ENCODE measurements at regions not wholly inside any gene's neighbourhood (a gene's known extent, or its start where the extent isn't known, plus 50 kb on each side); places are given as distances from the start of the nearest gene placed in this dataset.

DNA sequence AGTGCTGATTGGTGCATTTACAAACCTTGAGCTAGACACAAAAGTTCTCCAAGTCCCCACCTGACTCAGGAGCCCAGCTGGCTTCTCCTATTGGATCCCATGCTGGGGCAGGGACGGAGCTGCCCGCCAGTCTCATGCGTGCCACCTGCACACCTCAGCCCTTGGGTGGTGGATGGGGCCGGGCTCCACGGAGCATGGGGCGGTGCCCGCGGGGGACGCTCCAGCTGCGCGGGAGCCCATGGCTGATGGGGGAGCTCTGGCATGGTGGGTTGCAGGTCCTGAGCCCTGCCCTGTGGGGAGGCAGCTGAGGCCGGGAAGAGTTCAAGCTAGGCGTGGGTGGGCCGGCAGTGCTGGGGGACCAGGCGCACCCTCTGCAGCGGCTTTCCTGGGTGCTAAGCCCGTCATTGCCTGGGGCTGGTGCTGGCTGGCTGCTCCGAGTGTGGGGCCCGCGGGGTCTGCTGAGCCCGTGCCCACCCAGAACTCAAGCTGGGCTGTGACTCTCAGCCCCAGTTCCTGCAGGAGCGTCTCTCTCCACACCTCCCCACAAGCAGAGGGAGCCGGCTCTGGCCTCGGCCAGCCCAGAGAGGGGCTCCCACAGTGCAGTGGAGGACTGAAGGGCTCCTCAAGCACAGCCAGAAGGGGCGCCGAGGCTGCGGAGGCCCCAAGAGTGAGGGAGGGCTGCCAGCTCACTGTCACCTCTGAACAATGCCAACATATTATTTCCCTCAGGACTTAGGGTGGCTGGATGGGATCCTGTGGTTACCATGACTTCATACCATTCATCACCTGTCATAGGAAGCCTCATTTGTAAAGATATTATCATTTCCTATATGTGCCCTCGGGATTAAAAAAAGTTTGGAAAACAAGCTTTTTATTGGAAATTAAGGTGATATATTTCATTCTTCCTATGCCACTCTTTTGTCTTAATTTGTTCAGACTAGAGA, 688.7 kb downstream of the ETS1 start:
- Mint-ChIP-seq H3K4me1 (ENCODE audit: unreplicated experiment) (no peaks in the 10 kb centered on the region), H3K4me3 (ENCODE audit: unreplicated experiment) (no peak overlapping the region), H3K27me3 (ENCODE audit: unreplicated experiment) (no peaks in the 10 kb centered on the region), H3K9me3 (ENCODE audit: unreplicated experiment) (peaks cover 4% of the 10 kb centered on the region), H3K27ac (ENCODE audit: unreplicated experiment) (no peak overlapping the region), H3K36me3 (ENCODE audit: low read depth, unreplicated experiment) (peaks cover 4% of the 10 kb centered on the region)
- TF ChIP-seq, protein P1, sequence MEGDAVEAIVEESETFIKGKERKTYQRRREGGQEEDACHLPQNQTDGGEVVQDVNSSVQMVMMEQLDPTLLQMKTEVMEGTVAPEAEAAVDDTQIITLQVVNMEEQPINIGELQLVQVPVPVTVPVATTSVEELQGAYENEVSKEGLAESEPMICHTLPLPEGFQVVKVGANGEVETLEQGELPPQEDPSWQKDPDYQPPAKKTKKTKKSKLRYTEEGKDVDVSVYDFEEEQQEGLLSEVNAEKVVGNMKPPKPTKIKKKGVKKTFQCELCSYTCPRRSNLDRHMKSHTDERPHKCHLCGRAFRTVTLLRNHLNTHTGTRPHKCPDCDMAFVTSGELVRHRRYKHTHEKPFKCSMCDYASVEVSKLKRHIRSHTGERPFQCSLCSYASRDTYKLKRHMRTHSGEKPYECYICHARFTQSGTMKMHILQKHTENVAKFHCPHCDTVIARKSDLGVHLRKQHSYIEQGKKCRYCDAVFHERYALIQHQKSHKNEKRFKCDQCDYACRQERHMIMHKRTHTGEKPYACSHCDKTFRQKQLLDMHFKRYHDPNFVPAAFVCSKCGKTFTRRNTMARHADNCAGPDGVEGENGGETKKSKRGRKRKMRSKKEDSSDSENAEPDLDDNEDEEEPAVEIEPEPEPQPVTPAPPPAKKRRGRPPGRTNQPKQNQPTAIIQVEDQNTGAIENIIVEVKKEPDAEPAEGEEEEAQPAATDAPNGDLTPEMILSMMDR (IDR thresholded peaks at IDR 0.05; ENCODE audit: unreplicated experiment), result no peak
- DNase-seq (ENCODE audit: low spot score), result no peak

DNA sequence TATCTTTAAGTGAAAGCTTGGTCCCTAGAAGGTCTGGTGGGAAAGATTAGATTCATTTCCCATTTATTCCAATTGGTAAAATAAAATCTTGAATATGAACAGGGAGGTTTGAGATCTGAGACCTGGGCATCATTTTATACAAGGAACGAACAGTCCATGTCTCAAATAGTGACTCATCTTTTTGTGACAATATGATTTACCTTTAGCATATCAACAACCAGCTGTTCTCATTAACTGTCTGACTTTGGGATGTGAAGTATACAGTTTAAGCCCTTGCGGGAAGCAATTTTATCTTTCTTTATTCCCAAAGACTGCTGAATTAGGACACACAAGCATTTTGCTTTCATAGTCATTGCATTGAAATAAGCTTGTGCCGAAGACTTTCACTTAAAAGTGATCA, 691.6 kb downstream of the ETS1 start:
- H3K4me1 Mint-ChIP-seq (ENCODE audit: unreplicated experiment), result no peaks in the 10 kb centered on the region
- TF ChIP-seq, protein P1 (IDR thresholded peaks at IDR 0.05; ENCODE audit: unreplicated experiment), result no peak

GRCh38 chr11:127894316-127894715, 693.0 kb downstream of the ETS1 start:
- Mint-ChIP-seq H3K27me3 (ENCODE audit: unreplicated experiment) (no peaks in the 10 kb centered on the region), H3K27ac (ENCODE audit: unreplicated experiment) (no peak overlapping the region), H3K36me3 (ENCODE audit: low read depth, unreplicated experiment) (peaks cover 2% of the 10 kb centered on the region), H3K4me3 (ENCODE audit: unreplicated experiment) (no peak overlapping the region), H3K9me3 (ENCODE audit: unreplicated experiment) (peaks cover 2% of the 10 kb centered on the region), H3K4me1 (ENCODE audit: unreplicated experiment) (no peaks in the 10 kb centered on the region)
- DNase-seq (ENCODE audit: low spot score), result no peak
- TF ChIP-seq, protein P1 (IDR thresholded peaks at IDR 0.05; ENCODE audit: unreplicated experiment), result no peak

More for the DNA sequence above, 691.6 kb downstream of the ETS1 start:
- H3K4me3 Mint-ChIP-seq (ENCODE audit: unreplicated experiment), result no peak overlapping the region
- no peaks in the 10 kb centered on the region for H3K27me3 Mint-ChIP-seq (ENCODE audit: unreplicated experiment)
- H3K27ac Mint-ChIP-seq (ENCODE audit: unreplicated experiment), result no peak overlapping the region
- H3K9me3 Mint-ChIP-seq (ENCODE audit: unreplicated experiment), result peaks cover 4% of the 10 kb centered on the region
- no peak for DNase-seq (ENCODE audit: low spot score)
- peaks cover 4% of the 10 kb centered on the region for H3K36me3 Mint-ChIP-seq (ENCODE audit: low read depth, unreplicated experiment)

GRCh38 chr11:127890030-127890615, 697.2 kb downstream of the ETS1 start:
- TF ChIP-seq, protein P1 (IDR thresholded peaks at IDR 0.05; ENCODE audit: unreplicated experiment), result no peak
- no peaks in the 10 kb centered on the region for H3K4me1 Mint-ChIP-seq (ENCODE audit: unreplicated experiment)
- peaks cover 8% of the 10 kb centered on the region for H3K9me3 Mint-ChIP-seq (ENCODE audit: unreplicated experiment)
- no peak overlapping the region for H3K4me3 Mint-ChIP-seq (ENCODE audit: unreplicated experiment)
- H3K27ac Mint-ChIP-seq (ENCODE audit: unreplicated experiment), result no peak overlapping the region
- no peaks in the 10 kb centered on the region for H3K27me3 Mint-ChIP-seq (ENCODE audit: unreplicated experiment)
- no peak for DNase-seq (ENCODE audit: low spot score)
- no peaks in the 10 kb centered on the region for H3K36me3 Mint-ChIP-seq (ENCODE audit: low read depth, unreplicated experiment)

DNA sequence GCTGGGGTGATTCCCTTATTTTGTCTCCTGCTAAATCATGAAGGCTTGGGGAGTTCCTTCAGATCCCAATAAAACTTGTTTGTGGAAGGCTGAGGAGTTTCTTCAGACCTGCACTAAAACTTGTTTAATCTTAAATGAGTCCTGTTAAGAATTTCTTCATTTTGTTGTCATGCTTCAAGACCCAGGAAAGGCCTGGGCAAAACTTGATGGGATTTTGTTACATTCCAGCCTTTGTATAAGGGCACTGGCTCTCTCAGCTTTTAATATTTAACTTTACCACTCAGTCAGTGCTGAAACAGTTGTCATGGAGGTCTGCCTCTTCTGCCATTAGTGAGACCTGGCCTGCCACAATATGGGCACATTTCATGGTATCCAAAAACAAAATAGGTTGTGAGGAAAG, 699.0 kb downstream of the ETS1 start:
- Mint-ChIP-seq H3K9me3 (ENCODE audit: unreplicated experiment) (peaks cover 8% of the 10 kb centered on the region), H3K4me1 (ENCODE audit: unreplicated experiment) (no peaks in the 10 kb centered on the region), H3K36me3 (ENCODE audit: low read depth, unreplicated experiment) (no peaks in the 10 kb centered on the region), H3K4me3 (ENCODE audit: unreplicated experiment) (no peak overlapping the region), H3K27me3 (ENCODE audit: unreplicated experiment) (no peaks in the 10 kb centered on the region), H3K27ac (ENCODE audit: unreplicated experiment) (no peak overlapping the region)
- TF ChIP-seq, protein P1 (IDR thresholded peaks at IDR 0.05; ENCODE audit: unreplicated experiment), result no peak
- DNase-seq (ENCODE audit: low spot score), result no peak
